ENCODE measurements at regions not wholly inside any gene's neighbourhood (a gene's known extent, or its start where the extent isn't known, plus 50 kb on each side); places are given as distances from the start of the nearest gene placed in this dataset.

- Histone ChIP-seq H3K36me3 (no peaks in the 10 kb centered on the region), H3K27me3 (no peaks in the 10 kb centered on the region), H3K9me3 (peaks cover 0 to 2% (median under 1%) of the 10 kb centered on the region in 4 donors), H3K4me1 (no peaks in the 10 kb centered on the region), H3K4me3 (no peak overlapping the region), H3K27ac (no peak overlapping the region)
- 63 to 66% methylated on average over 4 to 7 of the region's 7 CpGs for whole genome bisulfite sequencing, 2 donors
- no peak for DNase-seq
- no peak for TF ChIP-seq POLR2AphosphoS5 (IDR thresholded peaks at IDR 0.05)
- no peak for TF ChIP-seq POLR2A (IDR thresholded peaks at IDR 0.05)
- no peak for ATAC-seq (ENCODE audit: low FRiP score in 2 of 2)
Observed at GRCh38 chr2:2808551-2809058, 477.5 kb upstream of the MYT1L start.

GRCh38 chr2:2806711-2807110, 475.6 kb upstream of the MYT1L start:
- Histone ChIP-seq H3K4me3 (no peak overlapping the region), H3K4me1 (no peaks in the 10 kb centered on the region), H3K36me3 (no peaks in the 10 kb centered on the region), H3K27ac (no peak overlapping the region), H3K9me3 (peaks cover 0 to 3% (median 0%) of the 10 kb centered on the region in 4 donors), H3K27me3 (no peaks in the 10 kb centered on the region)
- WGBS, 2 donors = 74 to 86% methylated on average over 3 to 7 of the region's 7 CpGs
- DNase-seq = no peak
- TF ChIP-seq EP300 (IDR thresholded peaks at IDR 0.05) = no peak
- no peak for TF ChIP-seq POLR2A (IDR thresholded peaks at IDR 0.05)
- no peak for TF ChIP-seq POLR2AphosphoS5 (IDR thresholded peaks at IDR 0.05)
- no peak for TF ChIP-seq CTCF (IDR thresholded peaks at IDR 0.05)
- no peak for ATAC-seq (ENCODE audit: low FRiP score in 2 of 2)

GRCh38 chr2:2805263-2805662, 474.2 kb upstream of the MYT1L start:
- H3K27ac ChIP-seq = no peak overlapping the region
- no peak overlapping the region for H3K4me3 ChIP-seq
- DNase-seq (no peak), ATAC-seq (ENCODE audit: low FRiP score in 2 of 2) (no peak)
- no peaks in the 10 kb centered on the region for H3K36me3 ChIP-seq
- TF ChIP-seq CTCF (IDR thresholded peaks at IDR 0.05) = no peak
- TF ChIP-seq EP300 (IDR thresholded peaks at IDR 0.05) = no peak
- TF ChIP-seq POLR2A (IDR thresholded peaks at IDR 0.05) = no peak
- TF ChIP-seq POLR2AphosphoS5 (IDR thresholded peaks at IDR 0.05) = no peak
- H3K27me3 ChIP-seq = no peaks in the 10 kb centered on the region
- H3K4me1 ChIP-seq = no peaks in the 10 kb centered on the region
- peaks cover 0 to 3% (median 0%) of the 10 kb centered on the region in 4 donors for H3K9me3 ChIP-seq
- WGBS, 2 donors = 72 to 88% methylated on average over 5 of the region's 5 CpGs

- H3K9me3 ChIP-seq = peaks cover 0 to 3% (median 0%) of the 10 kb centered on the region in 4 donors
- WGBS, 2 donors = 92 to 95% methylated on average over 15 of the region's 15 CpGs
- ATAC-seq (ENCODE audit: low FRiP score in 2 of 2) (no peak), DNase-seq (no peak)
- no peak overlapping the region for H3K27ac ChIP-seq
- H3K4me1 ChIP-seq = no peaks in the 10 kb centered on the region
- no peak for TF ChIP-seq POLR2AphosphoS5 (IDR thresholded peaks at IDR 0.05)
- no peak overlapping the region for H3K4me3 ChIP-seq
- H3K27me3 ChIP-seq = no peaks in the 10 kb centered on the region
- H3K36me3 ChIP-seq = no peaks in the 10 kb centered on the region
Observed at GRCh38 chr2:2804528-2804927, 473.5 kb upstream of the MYT1L start.

GRCh38 chr2:2801458-2801857, 470.4 kb upstream of the MYT1L start:
- no peaks in the 10 kb centered on the region for H3K4me1 ChIP-seq
- 81 to 88% methylated on average over 3 of the region's 3 CpGs for WGBS, 2 donors
- ATAC-seq (ENCODE audit: low FRiP score in 2 of 2) (no peak), DNase-seq (no peak)
- no peak overlapping the region for H3K4me3 ChIP-seq
- H3K27me3 ChIP-seq = no peaks in the 10 kb centered on the region
- H3K27ac ChIP-seq = no peak overlapping the region
- no peaks in the 10 kb centered on the region for H3K36me3 ChIP-seq
- H3K9me3 ChIP-seq = peaks cover 0 to 3% (median 0%) of the 10 kb centered on the region in 4 donors
- TF ChIP-seq CTCF (IDR thresholded peaks at IDR 0.05) = no peak
- no peak for TF ChIP-seq EP300 (IDR thresholded peaks at IDR 0.05)
- no peak for TF ChIP-seq POLR2AphosphoS5 (IDR thresholded peaks at IDR 0.05)
- no peak for TF ChIP-seq POLR2A (IDR thresholded peaks at IDR 0.05)

GRCh38 chr2:2800697-2801096, 469.6 kb upstream of the MYT1L start:
- Histone ChIP-seq H3K36me3 (no peaks in the 10 kb centered on the region), H3K27me3 (no peaks in the 10 kb centered on the region), H3K27ac (no peak overlapping the region), H3K9me3 (peaks cover 0 to 3% (median 0%) of the 10 kb centered on the region in 4 donors), H3K4me3 (no peak overlapping the region), H3K4me1 (no peaks in the 10 kb centered on the region)
- WGBS, 2 donors = 81 to 83% methylated on average over 3 of the region's 3 CpGs
- ATAC-seq (ENCODE audit: low FRiP score in 2 of 2) (no peak), DNase-seq (no peak)
- TF ChIP-seq POLR2A (IDR thresholded peaks at IDR 0.05) = no peak
- no peak for TF ChIP-seq POLR2AphosphoS5 (IDR thresholded peaks at IDR 0.05)
- TF ChIP-seq EP300 (IDR thresholded peaks at IDR 0.05) = no peak
- no peak for TF ChIP-seq CTCF (IDR thresholded peaks at IDR 0.05)
